Fibroblast of lung (primary cell): ENCODE measurements at regions not wholly inside any gene's neighbourhood (a gene's known extent, or its start where the extent isn't known, plus 50 kb on each side); places are given as distances from the start of the nearest gene placed in this dataset.
A peak's percentile ranks its signal among the peaks of the same experiment; 100 is the strongest.

Experiments used
- DNase-seq, 2 donors: peaks; one replicate each; pipeline versions ENCODE4 v3.0.0 to v3.0.0-alpha.2; 2010; ENCODE audit warnings: low read depth in 2 of 2
- H2AFZ ChIP-seq: 2 replicates; pipeline ENCODE4 v1.5.1; 2012; ENCODE audit warnings: low read length, control low read depth, inconsistent platforms
- H3K27ac ChIP-seq: 2 replicates; pipeline ENCODE4 v1.5.1; 2011; ENCODE audit warnings: low read length, control low read depth; ENCODE audit not compliant: insufficient read depth
- H3K27me3 ChIP-seq: 2 replicates; pipeline ENCODE4 v1.5.1; 2011; ENCODE audit warnings: mild to moderate bottlenecking, low read length; ENCODE audit not compliant: control insufficient read depth, insufficient read depth
- H3K36me3 ChIP-seq: 2 replicates; pipeline ENCODE4 v1.5.1; 2011; ENCODE audit warnings: low read length; ENCODE audit not compliant: control insufficient read depth, insufficient read depth
- H3K4me1 ChIP-seq: 2 replicates; pipeline ENCODE4 v1.5.1; 2011; ENCODE audit warnings: low read length; ENCODE audit not compliant: control insufficient read depth, insufficient read depth; ENCODE audit errors: extremely low read depth
- H3K4me2 ChIP-seq: 2 replicates; pipeline ENCODE4 v1.5.1; 2011; ENCODE audit warnings: low read length, control low read depth; ENCODE audit not compliant: insufficient read depth; ENCODE audit errors: extremely low read depth
- H3K4me3 ChIP-seq, 4 experiments: fragments of 200-600 bp in 1 of 4; sonication (generic) in 1 of 4; replicated peaks in 1 of 4; 2 replicates each; pipeline ENCODE4 v1.5.1; 2011 to 2016; ENCODE audit warnings: low read length in 4 of 4, low read depth in 3 of 4, mild to moderate bottlenecking in 3 of 4, control low read depth in 2 of 4, inconsistent platforms in 1 of 4, mixed read lengths in 1 of 4; ENCODE audit not compliant: insufficient read depth in 1 of 4; ENCODE audit errors: control extremely low read depth in 1 of 4
- H3K79me2 ChIP-seq: 2 replicates; pipeline ENCODE4 v1.5.1; 2012; ENCODE audit warnings: mild to moderate bottlenecking, low read length, inconsistent platforms; ENCODE audit not compliant: control insufficient read depth, insufficient read depth
- H3K9ac ChIP-seq: 2 replicates; pipeline ENCODE4 v1.5.1; 2011; ENCODE audit warnings: mild to moderate bottlenecking, low read length, control low read depth; ENCODE audit not compliant: insufficient read depth
- H3K9me3 ChIP-seq: 2 replicates; pipeline ENCODE4 v1.5.1; 2012; ENCODE audit warnings: low read depth, low read length; ENCODE audit not compliant: control insufficient read depth, insufficient read depth
- H4K20me1 ChIP-seq: 2 replicates; pipeline ENCODE4 v1.5.1; 2011; ENCODE audit warnings: low read length; ENCODE audit not compliant: control insufficient read depth, insufficient read depth; ENCODE audit errors: extremely low read depth
- CTCF ChIP-seq, 2 donors: IDR thresholded peaks in 1 of 2; conservative IDR thresholded peaks in 1 of 2; 1 replicate in 1 of 2; 2 replicates in 1 of 2; pipeline ENCODE4 v1.5.1; 2011 to 2012; ENCODE audit warnings: low read length in 2 of 2, control low read depth in 1 of 2, inconsistent platforms in 1 of 2, low read depth in 1 of 2, mild to moderate bottlenecking in 1 of 2
- EZH2 ChIP-seq: IDR thresholded peaks from 2 replicates; pipeline ENCODE4 v1.5.1; 2012; ENCODE audit warnings: low read length, control low read depth, mild to moderate bottlenecking; ENCODE audit errors: missing control alignments

DNA sequence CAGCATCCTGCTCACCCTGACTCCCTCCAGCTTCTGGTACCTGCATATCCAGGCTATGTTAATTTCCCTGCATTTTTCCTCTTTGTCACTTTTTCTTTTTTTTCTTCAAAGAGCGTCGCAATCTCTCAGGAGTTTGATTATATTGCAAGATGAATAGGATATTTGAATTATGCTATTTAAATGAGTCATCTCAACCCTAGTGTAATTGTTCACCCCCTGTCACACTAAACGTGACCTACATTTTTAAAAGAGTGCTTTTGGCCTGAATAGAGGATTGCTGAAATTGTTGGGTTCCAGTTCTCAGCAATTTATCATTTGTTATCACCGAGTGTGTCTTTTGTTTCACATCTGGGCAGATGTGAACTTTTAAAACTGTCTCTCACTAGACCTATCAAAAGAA is 294.7 kb downstream of the SOX2 start:
- Histone ChIP-seq H3K9me3 (no peaks in the 10 kb centered on the region), H3K4me2 (no peak overlapping the region), H3K4me1 (no peaks in the 10 kb centered on the region), H3K27ac (no peak overlapping the region), H3K79me2 (no peaks in the 10 kb centered on the region), H4K20me1 (no peaks in the 10 kb centered on the region), H3K9ac (no peak overlapping the region), H3K36me3 (no peaks in the 10 kb centered on the region), H3K27me3 (no peaks in the 10 kb centered on the region), H3K4me3 (no peak overlapping the region), H2AFZ (no peak overlapping the region)
- TF ChIP-seq EZH2 (no peak), CTCF (conservative IDR thresholded peaks at IDR 0.05 in 1 of 2, IDR thresholded peaks at IDR 0.05 in 1 of 2; ENCODE audit: low read depth in 1 of 2, low read length in 2 of 2) (no peak)
- DNase-seq = peak in 1 of 2 donors; percentile 12

GRCh38 chr3:182007441-182007840 is 295.7 kb downstream of the SOX2 start:
- H3K4me1 ChIP-seq = no peaks in the 10 kb centered on the region
- H3K79me2 ChIP-seq = no peaks in the 10 kb centered on the region
- no peak overlapping the region for H3K27ac ChIP-seq
- H3K9me3 ChIP-seq = no peaks in the 10 kb centered on the region
- no peak overlapping the region for H3K9ac ChIP-seq
- TF ChIP-seq CTCF (conservative IDR thresholded peaks at IDR 0.05 in 1 of 2, IDR thresholded peaks at IDR 0.05 in 1 of 2; ENCODE audit: low read depth in 1 of 2, low read length in 2 of 2) (no peak), EZH2 (no peak)
- no peaks in the 10 kb centered on the region for H3K36me3 ChIP-seq
- H3K27me3 ChIP-seq = no peaks in the 10 kb centered on the region
- H3K4me2 ChIP-seq = no peak overlapping the region
- no peak overlapping the region for H3K4me3 ChIP-seq
- H2AFZ ChIP-seq = no peak overlapping the region
- H4K20me1 ChIP-seq = no peaks in the 10 kb centered on the region
- peak in 1 of 2 donors; percentile 59 for DNase-seq

DNA sequence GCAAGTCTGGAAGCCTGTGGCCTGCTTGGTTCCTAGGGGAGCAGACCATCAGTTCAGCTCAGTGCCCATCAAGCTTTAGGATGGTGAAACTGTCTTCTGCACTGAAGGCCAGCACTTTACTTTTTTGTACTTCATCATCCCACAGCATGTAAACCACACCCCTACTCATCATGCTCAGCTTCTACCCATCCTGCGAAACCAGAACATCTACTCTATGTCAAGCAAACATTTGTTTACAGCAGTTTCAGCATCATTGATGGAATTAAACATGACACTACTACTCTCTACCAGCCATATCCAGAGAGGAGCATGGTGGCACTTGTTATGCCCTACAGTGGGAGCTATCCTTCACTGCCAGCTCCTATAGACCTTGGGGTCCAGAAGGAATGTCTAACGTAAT is 306.6 kb downstream of the SOX2 start:
- Histone ChIP-seq H2AFZ (no peak overlapping the region), H4K20me1 (no peaks in the 10 kb centered on the region)

More for the DNA sequence above, 306.6 kb downstream of the SOX2 start:
- H3K27ac ChIP-seq = no peak overlapping the region
- no peaks in the 10 kb centered on the region for H3K27me3 ChIP-seq
- no peak overlapping the region for H3K4me2 ChIP-seq
- H3K79me2 ChIP-seq = no peaks in the 10 kb centered on the region
- H3K36me3 ChIP-seq = no peaks in the 10 kb centered on the region
- TF ChIP-seq EZH2 = no peak
- no peak for TF ChIP-seq CTCF (conservative IDR thresholded peaks at IDR 0.05 in 1 of 2, IDR thresholded peaks at IDR 0.05 in 1 of 2; ENCODE audit: low read depth in 1 of 2, low read length in 2 of 2)
- no peaks in the 10 kb centered on the region for H3K9me3 ChIP-seq
- DNase-seq = no peak
- H3K4me3 ChIP-seq = no peak overlapping the region
- H3K9ac ChIP-seq = no peak overlapping the region
- no peaks in the 10 kb centered on the region for H3K4me1 ChIP-seq
